GM12875 (cell line): ENCODE measurements at regions not wholly inside any gene's neighbourhood (a gene's known extent, or its start where the extent isn't known, plus 50 kb on each side); places are given as distances from the start of the nearest gene placed in this dataset.

Experiments used
- H3K4me3 ChIP-seq: one replicate; pipeline ENCODE4 v1.5.1; 2011; ENCODE audit warnings: low read depth, low read length, control low read depth
- TF ChIP-seq, protein P1 (sequence below): IDR thresholded peaks from 2 replicates; pipeline ENCODE4 v1.5.1; 2011; ENCODE audit warnings: low read depth, mild to moderate bottlenecking, control low read depth, inconsistent platforms, low read length, moderate library complexity, borderline replicate concordance; ENCODE audit not compliant: insufficient read depth

DNA sequence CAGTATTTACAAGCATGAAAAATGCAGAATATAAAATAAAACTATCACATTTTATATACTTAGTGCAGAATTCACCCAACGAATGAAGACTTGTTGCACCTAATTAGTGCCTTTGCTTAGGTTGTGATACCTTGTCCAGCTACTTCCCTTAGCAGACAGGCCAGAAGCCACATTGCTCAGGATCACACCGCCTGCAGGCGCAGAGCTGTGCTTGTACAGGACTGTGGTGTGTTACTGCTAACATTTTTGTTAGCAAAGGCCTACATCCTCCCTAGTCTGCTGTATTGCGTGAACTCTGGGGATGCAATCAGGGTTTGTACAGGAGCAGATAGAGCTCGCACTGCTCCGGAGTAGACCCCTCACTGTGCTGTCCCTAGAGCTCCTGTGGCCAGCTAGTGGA lies 336.9 kb downstream of the CBLN2 start:
- TF ChIP-seq, protein P1, sequence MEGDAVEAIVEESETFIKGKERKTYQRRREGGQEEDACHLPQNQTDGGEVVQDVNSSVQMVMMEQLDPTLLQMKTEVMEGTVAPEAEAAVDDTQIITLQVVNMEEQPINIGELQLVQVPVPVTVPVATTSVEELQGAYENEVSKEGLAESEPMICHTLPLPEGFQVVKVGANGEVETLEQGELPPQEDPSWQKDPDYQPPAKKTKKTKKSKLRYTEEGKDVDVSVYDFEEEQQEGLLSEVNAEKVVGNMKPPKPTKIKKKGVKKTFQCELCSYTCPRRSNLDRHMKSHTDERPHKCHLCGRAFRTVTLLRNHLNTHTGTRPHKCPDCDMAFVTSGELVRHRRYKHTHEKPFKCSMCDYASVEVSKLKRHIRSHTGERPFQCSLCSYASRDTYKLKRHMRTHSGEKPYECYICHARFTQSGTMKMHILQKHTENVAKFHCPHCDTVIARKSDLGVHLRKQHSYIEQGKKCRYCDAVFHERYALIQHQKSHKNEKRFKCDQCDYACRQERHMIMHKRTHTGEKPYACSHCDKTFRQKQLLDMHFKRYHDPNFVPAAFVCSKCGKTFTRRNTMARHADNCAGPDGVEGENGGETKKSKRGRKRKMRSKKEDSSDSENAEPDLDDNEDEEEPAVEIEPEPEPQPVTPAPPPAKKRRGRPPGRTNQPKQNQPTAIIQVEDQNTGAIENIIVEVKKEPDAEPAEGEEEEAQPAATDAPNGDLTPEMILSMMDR: no peak
- no peak overlapping the region for H3K4me3 ChIP-seq

DNA sequence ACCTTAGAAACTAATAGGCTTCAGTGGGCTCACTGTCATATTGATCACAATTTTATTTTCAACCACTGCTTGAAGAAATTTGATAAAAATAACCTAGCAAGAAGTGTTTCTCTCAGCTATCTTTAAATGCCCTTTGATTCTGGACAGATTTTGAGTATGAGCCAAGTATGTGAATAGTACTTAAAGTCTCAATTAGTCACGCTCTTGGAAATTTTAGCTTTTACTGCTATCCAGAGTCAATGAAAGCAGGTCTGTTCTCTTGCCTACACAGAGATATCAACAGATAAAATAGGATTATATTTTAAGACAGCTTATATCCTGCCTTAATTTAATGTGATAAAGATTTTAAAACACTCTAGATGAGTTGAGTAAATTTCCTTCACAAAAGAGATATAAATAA lies 337.3 kb downstream of the CBLN2 start:
- no peak overlapping the region for H3K4me3 ChIP-seq
- TF ChIP-seq, protein P1: no peak

DNA sequence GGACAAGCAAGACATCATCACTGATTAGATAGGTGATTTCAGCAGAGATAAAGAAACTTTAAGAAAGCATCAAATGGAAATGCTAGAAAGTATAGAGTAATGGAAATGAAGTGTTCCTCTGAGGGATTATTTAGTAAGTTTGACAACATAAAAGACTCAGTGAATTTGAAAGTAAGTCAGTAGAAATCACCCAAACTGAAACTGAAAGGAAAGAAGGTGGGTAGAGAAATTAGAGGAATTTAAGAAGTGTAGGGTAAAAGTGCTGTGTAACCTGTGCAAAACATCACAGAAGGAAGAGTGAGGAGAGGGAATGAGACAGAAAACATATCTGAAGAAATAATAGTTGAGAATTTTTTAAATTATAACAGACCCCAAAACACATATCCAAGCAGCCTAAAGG lies 343.1 kb downstream of the CBLN2 start:
- no peak overlapping the region for H3K4me3 ChIP-seq
- TF ChIP-seq, protein P1: no peak

DNA sequence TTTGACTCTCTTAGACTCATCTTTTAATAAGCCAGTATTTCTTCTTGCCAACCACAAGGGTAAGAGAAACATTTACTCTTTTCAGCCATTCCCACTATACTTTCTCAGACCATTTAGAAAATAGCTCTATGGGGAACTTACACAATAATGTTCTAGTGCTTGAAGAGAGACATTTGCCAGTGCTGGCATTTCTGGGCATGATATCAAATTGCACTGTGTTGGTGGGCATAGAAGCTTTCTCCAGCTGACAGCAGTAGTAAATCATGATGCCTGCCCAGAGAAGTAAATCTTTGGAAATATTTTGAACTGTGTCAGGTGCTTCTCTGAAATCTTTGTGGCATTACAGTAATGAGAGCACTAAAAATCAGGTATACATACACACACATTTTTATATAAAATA lies 346.6 kb downstream of the CBLN2 start:
- TF ChIP-seq, protein P1: no peak
- H3K4me3 ChIP-seq: no peak overlapping the region

DNA sequence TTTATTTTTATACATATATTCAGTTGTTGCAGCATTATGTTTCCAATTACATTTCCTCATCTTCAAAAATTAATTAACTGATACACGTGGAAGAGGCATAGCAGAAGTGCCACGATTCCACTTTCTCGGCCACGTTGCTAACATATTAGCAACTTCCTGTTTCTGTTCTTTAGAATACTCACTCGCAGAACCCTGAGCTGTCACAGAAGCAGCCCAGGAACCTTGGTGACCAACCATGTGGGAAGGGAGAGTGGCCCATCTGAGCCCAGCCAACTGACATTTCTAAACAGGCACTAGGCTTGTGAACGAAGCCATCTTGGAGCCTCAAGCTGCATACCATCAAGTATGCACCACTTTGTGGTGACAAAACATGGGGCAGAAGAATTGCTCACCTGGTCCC lies 350.1 kb downstream of the CBLN2 start:
- H3K4me3 ChIP-seq: no peak overlapping the region
- TF ChIP-seq, protein P1: no peak

DNA sequence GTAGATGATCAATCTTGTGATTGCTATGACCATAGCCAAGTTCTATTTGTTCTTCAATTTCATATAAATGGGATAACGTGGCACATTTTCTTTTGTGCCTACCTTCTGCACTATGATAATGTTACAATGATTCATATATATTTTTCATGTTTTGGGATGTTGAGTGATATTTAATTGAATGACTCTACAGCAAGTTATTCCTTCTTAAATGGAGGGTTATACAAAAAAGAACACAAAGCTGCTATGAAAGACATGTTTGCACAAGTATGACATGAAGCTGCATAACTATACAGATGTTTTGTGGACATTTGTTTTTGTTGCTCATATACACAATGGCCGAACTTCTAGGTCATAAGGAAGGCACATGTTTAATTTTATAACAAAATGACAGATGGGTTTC lies 356.2 kb downstream of the CBLN2 start:
- no peak overlapping the region for H3K4me3 ChIP-seq
- TF ChIP-seq, protein P1: no peak

DNA sequence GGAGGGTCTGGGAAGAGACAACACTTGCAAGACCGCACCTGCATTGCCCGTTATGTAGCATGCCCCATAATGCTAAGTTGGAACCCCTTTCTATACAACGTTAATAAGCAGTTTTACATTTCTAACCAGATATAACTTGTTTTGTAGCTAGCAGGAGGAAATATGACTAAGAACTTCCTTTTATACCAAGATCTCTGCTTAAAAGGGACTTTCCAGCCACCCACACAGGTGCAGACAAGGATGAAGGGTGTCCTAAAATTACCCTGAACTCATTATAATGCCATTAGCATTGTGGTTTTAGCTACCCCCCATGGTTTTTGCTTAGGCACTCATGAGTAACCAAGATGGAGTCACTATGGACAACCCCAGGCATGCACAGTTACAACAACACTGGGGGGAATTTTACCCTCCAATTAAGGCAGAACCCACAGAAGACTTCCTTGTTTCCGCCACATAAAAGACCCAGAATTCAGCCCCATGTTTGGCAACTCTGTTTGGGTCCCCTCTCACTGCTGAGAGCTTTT lies 362.8 kb downstream of the CBLN2 start:
- TF ChIP-seq, protein P1: no peak
- H3K4me3 ChIP-seq: no peak overlapping the region
